Limb (tissue), 2 donors: ENCODE measurements at regions not wholly inside any gene's neighbourhood (a gene's known extent, or its start where the extent isn't known, plus 50 kb on each side); places are given as distances from the start of the nearest gene placed in this dataset.
A peak's percentile ranks its signal among the peaks of the same experiment; 100 is the strongest.
"Not testable (repeated sequence)": the region's sequence is repeated elsewhere in the genome, so short reads cannot be mapped to it uniquely, and the experiment has no call there.

Experiments
- DNase-seq, 2 donors: peaks; one replicate each; pipeline ENCODE4 v3.0.0-alpha.2; 2016; ENCODE audit errors: extremely low spot score in 2 of 2

DNA sequence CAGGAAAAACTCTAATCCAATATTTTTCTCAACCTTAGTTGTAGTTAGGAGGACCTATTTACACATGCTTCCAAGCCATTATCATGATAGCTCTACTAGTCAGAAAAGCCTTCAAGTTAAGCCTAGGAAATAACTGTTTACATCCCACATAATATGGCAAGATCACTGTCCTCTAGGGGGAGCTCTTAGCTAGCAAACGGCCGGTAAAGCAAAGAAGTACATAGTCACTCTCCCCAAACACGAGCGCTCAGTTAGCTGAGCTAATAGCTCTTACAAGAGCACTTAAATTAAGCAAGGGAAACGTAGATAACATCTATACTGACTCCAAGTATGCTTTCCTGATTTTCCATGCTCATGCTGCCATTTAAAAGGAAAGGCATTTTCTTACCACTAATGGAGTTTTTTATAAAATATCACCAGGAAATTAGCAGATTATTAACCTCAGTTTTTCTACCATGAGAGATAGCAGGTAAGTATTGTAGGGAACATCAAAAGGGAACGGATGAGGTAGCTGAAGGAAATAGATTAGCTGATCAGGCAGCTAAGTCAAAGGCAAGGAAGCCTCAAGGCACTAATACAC is 100.6 kb upstream of the PABPC3 start:
- peak in 1 of 2 donors; percentile 82 for DNase-seq

GRCh38 chr13:24997367-24997967 is 98.5 kb upstream of the PABPC3 start:
- DNase-seq = peak in 1 of 2 donors; percentile 70

DNA sequence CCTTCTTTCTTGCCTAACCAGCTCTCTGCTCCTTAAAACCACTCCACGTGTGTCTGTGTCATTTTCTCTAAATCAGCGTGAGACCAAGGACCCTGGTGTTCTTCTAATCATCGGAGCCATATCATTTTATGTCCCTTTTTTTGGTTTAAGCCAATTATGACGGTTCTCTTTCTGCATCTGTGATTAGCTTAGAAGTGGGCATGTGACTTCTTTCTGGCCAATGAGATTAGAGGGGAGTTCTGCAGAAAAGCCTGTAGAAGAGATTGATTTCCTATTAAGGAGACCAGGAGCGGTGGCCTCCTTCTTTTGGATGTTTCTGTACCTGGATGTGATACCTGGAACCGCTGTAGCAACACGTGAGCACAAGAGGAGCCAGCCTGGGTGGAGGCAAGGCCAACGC is 97.5 kb upstream of the PABPC3 start:
- no peak for DNase-seq

DNA sequence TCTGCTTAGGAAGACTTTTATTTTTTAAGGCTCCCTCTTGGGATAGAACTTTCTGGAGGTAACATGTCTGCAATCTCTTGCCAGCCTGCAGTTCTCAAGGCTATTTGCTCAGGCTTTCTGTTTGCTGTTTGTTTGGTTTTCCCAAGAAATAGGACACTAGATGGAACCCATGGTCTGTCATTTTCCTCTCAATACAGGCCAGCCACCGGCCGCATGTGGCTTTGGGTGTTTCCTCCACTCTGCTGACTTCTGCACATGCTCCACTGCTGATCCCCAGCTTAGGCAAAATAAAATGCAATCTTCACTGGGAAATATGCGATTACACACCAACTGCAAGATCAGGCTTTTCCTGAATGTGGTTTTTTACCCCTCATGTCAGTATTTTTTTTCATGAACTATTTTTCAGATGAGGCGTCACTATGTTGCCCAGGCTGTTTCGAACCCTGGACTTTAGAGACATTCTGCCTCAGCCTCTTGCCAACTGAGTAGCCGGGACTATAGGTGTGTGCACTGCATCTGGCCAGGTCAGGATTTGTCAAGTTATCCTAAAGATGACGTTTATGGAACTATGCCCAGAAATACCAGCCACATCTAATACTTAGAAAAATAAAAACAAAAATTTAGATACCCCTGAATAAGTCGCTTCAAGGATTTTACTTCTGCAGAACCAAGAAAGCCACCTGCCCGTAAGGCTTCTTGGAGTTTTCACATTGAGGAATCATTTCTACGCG is 94.3 kb upstream of the PABPC3 start:
- DNase-seq = no peak

GRCh38 chr13:25002311-25002710 is 93.6 kb upstream of the PABPC3 start:
- not testable (repeated sequence) for DNase-seq

DNA sequence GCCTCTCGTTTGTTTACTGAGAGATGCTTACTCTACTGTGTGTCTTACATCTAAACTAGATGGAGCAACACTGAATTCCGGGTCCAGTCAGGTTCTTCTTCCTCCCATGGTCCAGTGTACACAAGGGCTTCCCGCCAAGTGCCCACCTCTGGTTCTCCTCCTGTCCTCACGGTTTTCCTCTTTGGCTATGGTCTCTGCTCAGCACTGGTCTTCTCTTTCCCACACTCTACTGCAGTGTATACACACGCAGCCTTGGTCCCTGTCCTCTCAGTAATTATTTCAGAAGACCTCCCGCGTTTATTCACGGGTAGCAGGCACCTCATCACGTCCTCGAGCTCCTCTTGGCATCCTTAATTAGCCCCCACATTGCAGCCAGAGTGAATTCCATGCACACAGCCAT is 91.4 kb upstream of the PABPC3 start:
- not testable (repeated sequence) for DNase-seq

GRCh38 chr13:25005050-25005497 is 90.9 kb upstream of the PABPC3 start:
- DNase-seq = peak in 1 of 2 donors; percentile 42

DNA sequence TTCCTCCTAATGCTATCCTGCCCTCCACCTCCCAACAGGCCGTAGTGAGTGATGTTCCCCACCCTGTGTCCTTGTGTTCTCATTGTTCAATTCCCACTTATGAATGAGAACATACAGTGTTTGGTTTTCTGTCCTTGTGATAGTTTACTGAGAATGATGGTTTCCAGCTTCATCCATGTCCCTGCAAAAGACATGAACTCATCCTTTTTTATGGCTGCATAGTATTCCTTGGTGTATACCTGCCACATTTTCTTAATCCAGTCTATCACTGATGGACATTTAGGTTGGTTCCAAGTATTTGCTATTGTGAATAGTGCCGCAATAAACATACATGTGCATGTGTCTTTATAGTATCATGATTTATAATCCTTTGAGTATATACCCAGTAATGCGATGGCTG is 88.5 kb upstream of the PABPC3 start:
- not testable (repeated sequence) for DNase-seq

- not testable (repeated sequence) for DNase-seq
These were observed 81.5 kb upstream of the PABPC3 start for GRCh38 chr13:25014398-25014973.

DNA sequence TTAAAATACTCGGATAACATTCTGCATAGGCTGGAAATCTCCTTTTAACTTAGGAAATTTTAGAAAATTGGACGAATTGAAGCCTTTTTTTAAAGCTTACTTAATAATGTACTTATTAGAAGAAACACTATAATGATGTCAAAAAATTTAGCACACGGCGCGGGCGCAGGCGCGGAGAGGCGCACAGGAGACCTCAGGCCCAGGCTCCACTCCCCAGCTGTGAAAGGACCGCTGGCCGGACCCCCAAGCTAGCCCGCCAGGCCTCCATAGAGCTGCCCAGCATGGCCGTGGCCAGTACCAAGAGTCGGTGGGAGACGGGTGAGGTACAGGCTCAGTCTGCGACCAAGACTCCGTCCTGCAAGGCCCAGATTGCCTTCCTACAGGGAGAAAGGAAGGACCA is 78.8 kb upstream of the PABPC3 start:
- not testable (repeated sequence) for DNase-seq

- DNase-seq = peak in 1 of 2 donors; percentile 55
These were observed 77.9 kb upstream of the PABPC3 start for GRCh38 chr13:25017808-25018728.

- no peak for DNase-seq
These were observed 77.2 kb upstream of the PABPC3 start for GRCh38 chr13:25018729-25019115.

DNA sequence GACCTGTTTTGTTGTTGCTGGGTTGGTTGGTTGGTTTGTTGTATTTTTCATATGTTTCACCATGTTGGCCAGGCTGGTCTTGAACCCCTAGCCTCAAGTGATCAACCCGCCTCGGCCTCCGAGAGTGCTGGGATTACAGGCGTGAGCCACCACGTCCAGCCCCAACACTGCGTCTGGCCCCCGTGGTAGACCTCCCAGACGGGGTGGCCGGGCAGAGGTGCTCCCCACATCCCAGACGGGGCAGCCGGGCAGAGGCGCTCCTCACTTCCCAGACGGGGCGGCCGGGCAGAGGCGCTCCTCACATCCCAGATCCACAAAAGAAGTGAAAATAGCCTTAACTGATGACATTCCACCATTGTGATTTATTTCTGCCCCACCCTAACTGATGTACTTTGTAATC is 76.2 kb upstream of the PABPC3 start:
- not testable (repeated sequence) for DNase-seq

GRCh38 chr13:25024175-25024574 is 71.8 kb upstream of the PABPC3 start:
- DNase-seq = no peak

DNA sequence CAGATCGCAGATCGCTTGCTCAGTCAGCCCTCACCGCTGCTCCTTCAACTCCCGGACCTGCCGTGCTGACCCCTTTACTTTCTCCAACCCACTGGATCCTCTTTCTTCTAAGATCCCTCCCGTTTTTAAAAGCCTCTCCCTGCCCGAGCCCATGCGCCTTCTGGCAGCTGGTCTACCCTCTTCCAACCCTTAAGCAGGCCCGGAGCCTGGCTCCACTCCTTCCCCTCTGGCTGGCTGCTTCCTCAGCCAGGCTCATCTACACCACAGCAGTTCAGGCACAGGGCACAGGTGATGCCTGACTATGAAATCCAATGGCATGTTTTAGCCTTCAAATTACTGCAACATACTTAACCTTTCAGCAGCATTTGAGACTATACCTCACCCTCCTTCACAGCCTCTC is 63.8 kb upstream of the PABPC3 start:
- DNase-seq = no peak

GRCh38 chr13:25034173-25034572 is 61.8 kb upstream of the PABPC3 start:
- DNase-seq = no peak

GRCh38 chr13:25037057-25037813 is 58.7 kb upstream of the PABPC3 start:
- DNase-seq = peak; percentile 41 to 74

GRCh38 chr13:25042151-25042865 is 53.6 kb upstream of the PABPC3 start:
- DNase-seq = no peak

- DNase-seq = no peak
These were observed 51.9 kb upstream of the PABPC3 start for GRCh38 chr13:25044071-25044470.
